ENCODE measurements at regions not wholly inside any gene's neighbourhood (a gene's known extent, or its start where the extent isn't known, plus 50 kb on each side); places are given as distances from the start of the nearest gene placed in this dataset.

GRCh38 chr3:169029674-169030285 is 633.7 kb downstream of the MECOM start:
- POLR2A ChIA-PET, result no interaction called here
- H3K4me3 ChIP-seq (ENCODE audit: control insufficient read depth in 1 of 7, extremely low read depth in 1 of 7, insufficient read depth in 4 of 7, low read depth in 2 of 7, low read length in 6 of 7), result no peak overlapping the region
- H3K4me1 ChIP-seq (ENCODE audit: control extremely low read depth in 1 of 4, control insufficient read depth in 4 of 4, insufficient read depth in 4 of 4, low read length in 3 of 4), result no peaks in the 10 kb centered on the region
- H3K27me3 ChIP-seq (replicated peaks in 2 of 5; ENCODE audit: control insufficient read depth in 4 of 5, insufficient read depth in 5 of 5, low read length in 4 of 5), result no peaks in the 10 kb centered on the region
- WGBS (ENCODE audit: insufficient coverage), result 100% methylated on average over 3 of the region's 3 CpGs
- peaks cover 0 to 8% (median 0%) of the 10 kb centered on the region in 5 experiments for H3K9me3 ChIP-seq (ENCODE audit: control extremely low read depth in 1 of 5, control insufficient read depth in 4 of 5, insufficient read depth in 2 of 5, low read depth in 1 of 5, low read length in 4 of 5)
- no peak overlapping the region for H3K27ac ChIP-seq (ENCODE audit: insufficient read depth in 1 of 2, low read depth in 1 of 2, low read length in 2 of 2, poor library complexity in 1 of 2, severe bottlenecking in 2 of 2)
- CTCF ChIA-PET, result interaction anchor here (2.9 kb wide), 1 partner anchor 12 kb away, joined by 13 read pairs; no protein-coding TSS in a partner anchor
- no peaks in the 10 kb centered on the region for H3K36me3 ChIP-seq (ENCODE audit: control insufficient read depth in 4 of 4, insufficient read depth in 4 of 4, low read length in 3 of 4)
- no peak for DNase-seq

DNA sequence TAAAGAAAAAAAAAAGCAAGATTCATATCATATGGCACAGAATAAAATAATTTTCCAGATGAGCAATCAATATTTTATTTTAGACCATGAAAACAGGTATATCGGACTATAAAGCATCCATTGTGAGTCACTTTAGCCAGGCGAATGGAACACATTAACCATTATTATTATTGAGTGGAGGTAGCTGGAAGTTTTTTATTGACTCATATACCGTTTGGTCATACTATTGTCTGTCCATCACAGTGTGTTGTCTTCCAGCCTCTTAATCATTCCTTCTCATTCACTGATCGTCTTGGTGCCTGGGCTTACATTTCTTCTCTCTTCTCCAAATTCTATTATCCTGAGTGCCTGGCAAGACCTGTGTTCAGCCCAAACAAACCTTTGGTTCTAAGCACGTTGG is 634.8 kb downstream of the MECOM start:
- Histone ChIP-seq H3K27me3 (replicated peaks in 2 of 5; ENCODE audit: control insufficient read depth in 4 of 5, insufficient read depth in 5 of 5, low read length in 4 of 5) (no peaks in the 10 kb centered on the region), H3K9me3 (ENCODE audit: control extremely low read depth in 1 of 5, control insufficient read depth in 4 of 5, insufficient read depth in 2 of 5, low read depth in 1 of 5, low read length in 4 of 5) (peaks cover 0 to 8% (median 0%) of the 10 kb centered on the region in 5 experiments), H3K4me3 (ENCODE audit: control insufficient read depth in 1 of 7, extremely low read depth in 1 of 7, insufficient read depth in 4 of 7, low read depth in 2 of 7, low read length in 6 of 7) (no peak overlapping the region), H3K4me1 (ENCODE audit: control extremely low read depth in 1 of 4, control insufficient read depth in 4 of 4, insufficient read depth in 4 of 4, low read length in 3 of 4) (no peaks in the 10 kb centered on the region), H3K36me3 (ENCODE audit: control insufficient read depth in 4 of 4, insufficient read depth in 4 of 4, low read length in 3 of 4) (no peaks in the 10 kb centered on the region), H3K27ac (ENCODE audit: insufficient read depth in 1 of 2, low read depth in 1 of 2, low read length in 2 of 2, poor library complexity in 1 of 2, severe bottlenecking in 2 of 2) (no peak overlapping the region)
- POLR2A ChIA-PET, result interaction anchor here (0.6 kb wide), 1 partner anchor 51 kb away, joined by 3 read pairs; no protein-coding TSS in a partner anchor
- WGBS (ENCODE audit: insufficient coverage), result 95% methylated on average over 2 of the region's 5 CpGs
- DNase-seq, result no peak
- CTCF ChIA-PET, result no interaction called here

- 67% methylated on average over 2 of the region's 5 CpGs for WGBS (ENCODE audit: insufficient coverage)
- DNase-seq, result no peak
- CTCF ChIA-PET, result no interaction called here
Measured at GRCh38 chr3:169026543-169027182, 636.8 kb downstream of the MECOM start.

GRCh38 chr3:169022457-169022856 is 641.1 kb downstream of the MECOM start:
- H3K36me3 ChIP-seq (ENCODE audit: control insufficient read depth in 4 of 4, insufficient read depth in 4 of 4, low read length in 3 of 4), result no peaks in the 10 kb centered on the region
- no CpG with 5 or more reads among the region's 1 CpG for WGBS (ENCODE audit: insufficient coverage)
- H3K4me3 ChIP-seq (ENCODE audit: control insufficient read depth in 1 of 7, extremely low read depth in 1 of 7, insufficient read depth in 4 of 7, low read depth in 2 of 7, low read length in 6 of 7), result no peak overlapping the region
- CTCF ChIA-PET, result no interaction called here
- no peak overlapping the region for H3K27ac ChIP-seq (ENCODE audit: insufficient read depth in 1 of 2, low read depth in 1 of 2, low read length in 2 of 2, poor library complexity in 1 of 2, severe bottlenecking in 2 of 2)
- POLR2A ChIA-PET, result no interaction called here
- no peaks in the 10 kb centered on the region for H3K9me3 ChIP-seq (ENCODE audit: control extremely low read depth in 1 of 5, control insufficient read depth in 4 of 5, insufficient read depth in 2 of 5, low read depth in 1 of 5, low read length in 4 of 5)
- no peaks in the 10 kb centered on the region for H3K27me3 ChIP-seq (replicated peaks in 2 of 5; ENCODE audit: control insufficient read depth in 4 of 5, insufficient read depth in 5 of 5, low read length in 4 of 5)
- no peaks in the 10 kb centered on the region for H3K4me1 ChIP-seq (ENCODE audit: control extremely low read depth in 1 of 4, control insufficient read depth in 4 of 4, insufficient read depth in 4 of 4, low read length in 3 of 4)
- no peak for DNase-seq

More at GRCh38 chr3:169026543-169027182, 636.8 kb downstream of the MECOM start:
- no peak overlapping the region for H3K27ac ChIP-seq (ENCODE audit: insufficient read depth in 1 of 2, low read depth in 1 of 2, low read length in 2 of 2, poor library complexity in 1 of 2, severe bottlenecking in 2 of 2)
- H3K9me3 ChIP-seq (ENCODE audit: control extremely low read depth in 1 of 5, control insufficient read depth in 4 of 5, insufficient read depth in 2 of 5, low read depth in 1 of 5, low read length in 4 of 5), result peaks cover 0 to 8% (median 0%) of the 10 kb centered on the region in 5 experiments
- no peaks in the 10 kb centered on the region for H3K36me3 ChIP-seq (ENCODE audit: control insufficient read depth in 4 of 4, insufficient read depth in 4 of 4, low read length in 3 of 4)
- no peaks in the 10 kb centered on the region for H3K4me1 ChIP-seq (ENCODE audit: control extremely low read depth in 1 of 4, control insufficient read depth in 4 of 4, insufficient read depth in 4 of 4, low read length in 3 of 4)
- no peaks in the 10 kb centered on the region for H3K27me3 ChIP-seq (replicated peaks in 2 of 5; ENCODE audit: control insufficient read depth in 4 of 5, insufficient read depth in 5 of 5, low read length in 4 of 5)
- H3K4me3 ChIP-seq (ENCODE audit: control insufficient read depth in 1 of 7, extremely low read depth in 1 of 7, insufficient read depth in 4 of 7, low read depth in 2 of 7, low read length in 6 of 7), result no peak overlapping the region
- POLR2A ChIA-PET, result no interaction called here

- Histone ChIP-seq H3K36me3 (ENCODE audit: control insufficient read depth in 4 of 4, insufficient read depth in 4 of 4, low read length in 3 of 4) (no peaks in the 10 kb centered on the region), H3K4me1 (ENCODE audit: control extremely low read depth in 1 of 4, control insufficient read depth in 4 of 4, insufficient read depth in 4 of 4, low read length in 3 of 4) (no peaks in the 10 kb centered on the region), H3K27ac (ENCODE audit: insufficient read depth in 1 of 2, low read depth in 1 of 2, low read length in 2 of 2, poor library complexity in 1 of 2, severe bottlenecking in 2 of 2) (no peak overlapping the region), H3K27me3 (replicated peaks in 2 of 5; ENCODE audit: control insufficient read depth in 4 of 5, insufficient read depth in 5 of 5, low read length in 4 of 5) (no peaks in the 10 kb centered on the region), H3K4me3 (ENCODE audit: control insufficient read depth in 1 of 7, extremely low read depth in 1 of 7, insufficient read depth in 4 of 7, low read depth in 2 of 7, low read length in 6 of 7) (no peak overlapping the region), H3K9me3 (ENCODE audit: control extremely low read depth in 1 of 5, control insufficient read depth in 4 of 5, insufficient read depth in 2 of 5, low read depth in 1 of 5, low read length in 4 of 5) (no peaks in the 10 kb centered on the region)
- CTCF ChIA-PET, result interaction anchor here (0.7 to 2.0 kb wide), 2 partner anchors 19 to 676 kb away, joined by 3 to 4 read pairs; no protein-coding TSS in a partner anchor
- POLR2A ChIA-PET, result no interaction called here
- no CpG with 5 or more reads among the region's 1 CpG for WGBS (ENCODE audit: insufficient coverage)
- DNase-seq, result no peak
Measured at GRCh38 chr3:169020371-169020770, 643.1 kb downstream of the MECOM start.

GRCh38 chr3:169009453-169009852 is 654.1 kb downstream of the MECOM start:
- no peaks in the 10 kb centered on the region for H3K4me1 ChIP-seq (ENCODE audit: control extremely low read depth in 1 of 4, control insufficient read depth in 4 of 4, insufficient read depth in 4 of 4, low read length in 3 of 4)
- no peak overlapping the region for H3K27ac ChIP-seq (ENCODE audit: insufficient read depth in 1 of 2, low read depth in 1 of 2, low read length in 2 of 2, poor library complexity in 1 of 2, severe bottlenecking in 2 of 2)
- ChIA-PET POLR2A (no interaction called here), CTCF (no interaction called here)
- no peaks in the 10 kb centered on the region for H3K27me3 ChIP-seq (replicated peaks in 2 of 5; ENCODE audit: control insufficient read depth in 4 of 5, insufficient read depth in 5 of 5, low read length in 4 of 5)
- H3K36me3 ChIP-seq (ENCODE audit: control insufficient read depth in 4 of 4, insufficient read depth in 4 of 4, low read length in 3 of 4), result no peaks in the 10 kb centered on the region
- H3K4me3 ChIP-seq (ENCODE audit: control insufficient read depth in 1 of 7, extremely low read depth in 1 of 7, insufficient read depth in 4 of 7, low read depth in 2 of 7, low read length in 6 of 7), result no peak overlapping the region
- H3K9me3 ChIP-seq (ENCODE audit: control extremely low read depth in 1 of 5, control insufficient read depth in 4 of 5, insufficient read depth in 2 of 5, low read depth in 1 of 5, low read length in 4 of 5), result no peaks in the 10 kb centered on the region
- DNase-seq, result no peak

DNA sequence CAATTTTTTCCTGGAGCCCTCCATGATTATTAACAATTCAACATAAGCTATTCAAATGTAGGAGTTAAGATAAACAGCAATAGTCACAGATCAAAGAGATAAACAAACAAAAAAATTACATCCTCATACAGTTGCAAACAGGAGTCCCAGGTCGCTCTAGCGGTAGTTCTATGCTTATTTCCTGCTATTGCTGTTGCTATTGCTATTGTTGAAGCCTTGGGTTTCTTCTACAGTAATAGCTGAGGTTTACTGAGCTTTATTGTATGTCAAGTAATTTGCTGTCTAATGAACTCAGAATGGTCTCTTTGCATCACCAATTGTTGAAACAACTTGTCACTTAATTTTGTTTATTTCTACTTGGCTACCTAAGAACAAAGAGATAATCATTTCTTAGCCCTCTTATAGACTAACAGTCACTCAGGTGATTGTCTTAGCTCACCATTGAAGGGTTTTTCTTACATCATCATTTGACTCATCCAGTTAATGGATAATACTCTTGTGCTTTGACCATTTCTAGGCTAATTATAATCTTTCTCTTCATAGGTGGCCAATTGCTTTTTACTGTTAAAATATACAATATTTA is 654.6 kb downstream of the MECOM start:
- Histone ChIP-seq H3K36me3 (ENCODE audit: control insufficient read depth in 4 of 4, insufficient read depth in 4 of 4, low read length in 3 of 4) (no peaks in the 10 kb centered on the region), H3K27ac (ENCODE audit: insufficient read depth in 1 of 2, low read depth in 1 of 2, low read length in 2 of 2, poor library complexity in 1 of 2, severe bottlenecking in 2 of 2) (no peak overlapping the region), H3K9me3 (ENCODE audit: control extremely low read depth in 1 of 5, control insufficient read depth in 4 of 5, insufficient read depth in 2 of 5, low read depth in 1 of 5, low read length in 4 of 5) (no peaks in the 10 kb centered on the region), H3K4me1 (ENCODE audit: control extremely low read depth in 1 of 4, control insufficient read depth in 4 of 4, insufficient read depth in 4 of 4, low read length in 3 of 4) (no peaks in the 10 kb centered on the region), H3K27me3 (replicated peaks in 2 of 5; ENCODE audit: control insufficient read depth in 4 of 5, insufficient read depth in 5 of 5, low read length in 4 of 5) (no peaks in the 10 kb centered on the region), H3K4me3 (ENCODE audit: control insufficient read depth in 1 of 7, extremely low read depth in 1 of 7, insufficient read depth in 4 of 7, low read depth in 2 of 7, low read length in 6 of 7) (no peak overlapping the region)
- ChIA-PET CTCF (no interaction called here), POLR2A (no interaction called here)
- WGBS (ENCODE audit: insufficient coverage), result no CpG with 5 or more reads among the region's 2 CpGs
- DNase-seq, result no peak

Measured in common myeloid progenitor, CD34-positive (primary cell).